Kidney (tissue), 13 donors: ENCODE measurements at regions not wholly inside any gene's neighbourhood (a gene's known extent, or its start where the extent isn't known, plus 50 kb on each side); places are given as distances from the start of the nearest gene placed in this dataset.

Source experiments
- DNase-seq, 5 donors: peaks; one replicate each; pipeline ENCODE4 v3.0.0-alpha.2; 2013 to 2020
- FAIRE-seq: peaks from 2 replicates; lab custom pipeline; 2012; peaks lifted over from hg19 to GRCh38; lab: Jason Lieb, UNC
- H3K27ac ChIP-seq, 2 donors: one replicate each; pipeline ENCODE4 v1.7.0; 2013; ENCODE audit warnings: low read depth in 2 of 2, low read length in 2 of 2, inconsistent platforms in 1 of 2
- H3K27me3 ChIP-seq: one replicate; pipeline ENCODE4 v1.7.1; 2013; ENCODE audit warnings: low read length, inconsistent platforms; ENCODE audit not compliant: control insufficient read depth, insufficient read depth
- H3K36me3 ChIP-seq, 3 donors: one replicate each; pipeline versions ENCODE4 v1.7.0 to v1.7.1; 2013; ENCODE audit warnings: low read length in 3 of 3, control low read depth in 1 of 3, inconsistent platforms in 1 of 3; ENCODE audit not compliant: insufficient read depth in 3 of 3, control insufficient read depth in 2 of 3
- H3K4me1 ChIP-seq, 3 donors: one replicate each; pipeline versions ENCODE4 v1.7.0 to v1.7.1; 2013; ENCODE audit warnings: low read length in 3 of 3, inconsistent platforms in 1 of 3, low read depth in 1 of 3; ENCODE audit not compliant: control insufficient read depth in 2 of 3, insufficient read depth in 2 of 3
- H3K4me3 ChIP-seq, 3 donors: one replicate each; pipeline versions ENCODE4 v1.7.0 to v1.8.1; 2013; ENCODE audit warnings: low read length in 3 of 3, control low read depth in 1 of 3, inconsistent platforms in 1 of 3
- H3K9ac ChIP-seq, 3 donors: one replicate each; pipeline versions ENCODE4 v1.7.0 to v1.7.1; 2013; ENCODE audit warnings: low read length in 3 of 3, control low read depth in 1 of 3, inconsistent platforms in 1 of 3
- H3K9me3 ChIP-seq, 3 donors: one replicate each; pipeline versions ENCODE4 v1.7.0 to v1.7.1; 2013; ENCODE audit warnings: low read length in 3 of 3, control low read depth in 1 of 3, inconsistent platforms in 1 of 3; ENCODE audit not compliant: control insufficient read depth in 2 of 3, insufficient read depth in 1 of 3
- CTCF ChIP-seq: IDR thresholded peaks from 3 replicates; pipeline ENCODE4 v1.5.1; 2012; ENCODE audit warnings: mild to moderate bottlenecking, moderate library complexity, borderline replicate concordance; ENCODE audit not compliant: insufficient read depth; ENCODE audit errors: extremely low read depth
- intact Hi-C: fragments of 100-400 bp; cut with DNase I; formaldehyde crosslinking; loops from one replicate; pipeline ENCODE4 v1.11.1; 2022
- donor health status: control.
- donor health status: control.
- donor health status: control.
- donor health status: control.
- donor health status: control.
- donor health status: DM: yes; HTN: yes; CAD: no.
- donor health status: Normal renal cell carcinoma (clear cell type).

DNA sequence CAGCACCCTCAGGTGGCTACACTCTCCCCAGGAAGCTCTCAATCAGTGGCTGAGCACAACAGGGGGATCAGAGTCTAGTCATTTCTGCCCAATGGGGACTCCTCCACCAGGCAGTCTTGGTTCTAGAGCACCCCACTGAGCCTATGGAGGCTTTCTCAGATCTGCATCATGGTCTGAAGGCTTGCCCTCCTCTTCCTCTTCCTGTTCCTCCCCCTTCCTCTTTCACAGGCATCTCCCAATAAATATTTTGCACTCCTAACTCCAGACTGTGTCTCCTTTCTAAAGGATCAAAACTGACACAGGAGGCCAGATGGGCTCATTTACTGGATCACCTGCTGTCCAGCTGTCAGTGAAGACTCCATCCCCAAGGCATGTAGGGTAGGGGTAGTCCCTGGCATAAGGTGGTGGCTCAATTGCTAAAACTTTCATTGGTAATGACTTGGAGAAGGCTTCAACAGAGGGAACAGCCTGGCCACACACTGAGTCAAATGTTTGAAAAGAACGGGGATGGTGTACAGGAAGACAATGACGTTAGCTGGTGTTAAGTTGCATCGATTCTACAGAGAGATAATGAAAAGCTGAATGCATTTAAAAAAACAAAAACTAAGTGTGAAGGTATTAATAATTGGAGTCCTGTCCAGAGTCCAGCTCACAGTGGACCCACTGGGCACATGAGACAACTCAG is 84.2 kb upstream of the SLC2A1 start:
- intact Hi-C loops: no loop called here
- no peak for TF ChIP-seq CTCF
- Histone ChIP-seq H3K4me3 (no peak overlapping the region), H3K9me3 (no peaks in the 10 kb centered on the region), H3K27ac (no peak overlapping the region), H3K4me1 (no peaks in the 10 kb centered on the region), H3K36me3 (no peaks in the 10 kb centered on the region), H3K9ac (no peak overlapping the region), H3K27me3 (no peaks in the 10 kb centered on the region)
- no peak for FAIRE-seq
- DNase-seq: no peak

DNA sequence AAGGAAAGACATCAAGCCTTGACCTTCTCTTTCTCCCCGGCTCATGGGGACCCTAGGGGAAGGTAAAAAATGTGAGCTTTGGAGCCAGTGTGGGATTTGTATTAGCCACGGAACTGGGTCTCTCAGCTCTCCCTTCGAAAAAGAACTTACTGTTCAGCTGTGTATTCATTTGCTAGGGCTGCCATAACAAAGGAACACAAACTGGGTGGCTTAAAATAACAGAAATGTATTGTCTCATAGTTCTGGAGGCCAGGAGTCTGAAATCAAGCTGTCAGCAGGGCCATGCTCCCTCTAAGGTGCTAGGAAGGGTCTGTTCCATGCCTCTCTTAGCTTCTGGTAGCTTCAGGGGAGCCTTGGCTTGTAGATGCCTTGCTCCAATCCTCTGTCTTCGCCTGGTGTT is 83.5 kb upstream of the SLC2A1 start:
- FAIRE-seq (no peak), DNase-seq (no peak)
- no peaks in the 10 kb centered on the region for H3K36me3 ChIP-seq
- H3K4me1 ChIP-seq: no peaks in the 10 kb centered on the region
- H3K4me3 ChIP-seq: no peak overlapping the region
- H3K27me3 ChIP-seq: no peaks in the 10 kb centered on the region
- TF ChIP-seq CTCF: no peak
- no peaks in the 10 kb centered on the region for H3K9me3 ChIP-seq
- H3K27ac ChIP-seq: no peak overlapping the region
- no peak overlapping the region for H3K9ac ChIP-seq
- intact Hi-C loops: no loop called here

DNA sequence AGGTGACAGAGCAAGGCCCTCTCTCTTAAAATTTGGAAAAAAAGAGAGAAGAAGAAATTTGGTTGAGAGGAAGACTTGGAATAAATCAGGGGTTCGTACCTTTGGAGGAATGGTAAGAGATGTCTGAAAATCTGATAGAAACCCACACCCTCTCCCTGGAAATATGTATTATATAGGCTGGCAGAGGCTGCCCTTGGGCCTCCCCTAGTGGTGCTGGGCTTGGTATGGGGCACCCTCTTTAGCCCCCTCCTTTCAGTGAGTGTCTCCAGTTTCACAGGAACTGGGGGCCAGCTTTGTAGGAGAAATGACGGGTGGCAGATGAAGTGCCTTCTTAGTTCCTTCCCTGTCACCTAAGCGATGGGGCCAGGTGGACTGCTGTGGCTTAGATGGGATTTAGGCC is 82.9 kb upstream of the SLC2A1 start:
- DNase-seq (no peak), FAIRE-seq (no peak)
- H3K27ac ChIP-seq: no peak overlapping the region
- H3K9ac ChIP-seq: no peak overlapping the region
- no peak overlapping the region for H3K4me3 ChIP-seq
- no peaks in the 10 kb centered on the region for H3K9me3 ChIP-seq
- intact Hi-C loops: no loop called here
- no peaks in the 10 kb centered on the region for H3K27me3 ChIP-seq
- no peaks in the 10 kb centered on the region for H3K36me3 ChIP-seq
- no peak for TF ChIP-seq CTCF
- H3K4me1 ChIP-seq: no peaks in the 10 kb centered on the region
